ENCODE measurements at regions not wholly inside any gene's neighbourhood (a gene's known extent, or its start where the extent isn't known, plus 50 kb on each side); places are given as distances from the start of the nearest gene placed in this dataset.

DNA sequence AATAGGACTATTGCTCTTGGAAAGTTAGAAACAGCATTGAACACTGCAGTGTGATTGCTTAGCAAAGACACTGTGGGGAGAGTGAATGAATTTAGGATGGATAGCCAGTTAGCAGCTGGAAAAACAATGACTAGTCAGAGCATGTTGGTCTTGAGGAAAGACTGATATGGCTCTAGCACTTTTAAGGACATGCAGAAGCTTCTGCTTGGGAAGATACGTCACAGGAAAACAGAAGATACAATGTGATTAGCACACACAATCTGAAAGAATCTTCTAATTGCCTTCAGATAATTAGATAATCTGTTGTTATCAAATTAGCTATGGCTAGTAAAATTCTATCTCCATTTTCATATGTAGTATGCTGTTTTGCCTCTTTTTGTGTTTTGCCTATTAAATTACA, 530.7 kb upstream of the CHORDC1 start:
- no peaks in the 10 kb centered on the region for H3K27me3 Mint-ChIP-seq
- H3K36me3 Mint-ChIP-seq, result no peaks in the 10 kb centered on the region
- peaks cover 10% of the 10 kb centered on the region for H3K9me3 Mint-ChIP-seq (ENCODE audit: low read depth)
- no peak overlapping the region for H3K27ac Mint-ChIP-seq
- H3K4me3 Mint-ChIP-seq, result no peak overlapping the region
- no peaks in the 10 kb centered on the region for H3K4me1 Mint-ChIP-seq
- ATAC-seq, result no peak
- no peak for DNase-seq
- CTCF ChIA-PET, result no interaction called here

DNA sequence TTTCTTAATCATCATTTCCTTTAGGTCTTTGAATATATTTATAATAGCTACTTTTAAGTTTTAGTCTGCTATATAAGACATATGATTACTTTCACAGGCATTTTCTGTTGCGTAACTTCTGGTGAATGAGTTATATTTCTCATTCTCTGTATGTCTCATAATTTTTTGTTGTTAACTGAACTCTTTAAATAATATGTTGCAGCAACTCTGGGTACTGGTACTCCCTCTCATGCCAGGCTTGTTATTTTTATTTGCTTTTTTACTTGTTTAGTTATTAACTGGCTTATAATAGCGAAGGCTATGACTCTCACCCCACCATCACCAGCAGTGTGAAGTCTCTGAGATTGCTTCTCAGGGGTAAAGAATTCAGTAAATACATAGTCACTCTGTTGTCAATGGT, 524.2 kb upstream of the CHORDC1 start:
- Mint-ChIP-seq H3K27ac (no peak overlapping the region), H3K4me3 (no peak overlapping the region), H3K9me3 (ENCODE audit: low read depth) (peaks cover 6% of the 10 kb centered on the region), H3K4me1 (no peaks in the 10 kb centered on the region), H3K27me3 (no peaks in the 10 kb centered on the region), H3K36me3 (no peaks in the 10 kb centered on the region)
- DNase-seq, result no peak
- no peak for ATAC-seq
- CTCF ChIA-PET, result no interaction called here

DNA sequence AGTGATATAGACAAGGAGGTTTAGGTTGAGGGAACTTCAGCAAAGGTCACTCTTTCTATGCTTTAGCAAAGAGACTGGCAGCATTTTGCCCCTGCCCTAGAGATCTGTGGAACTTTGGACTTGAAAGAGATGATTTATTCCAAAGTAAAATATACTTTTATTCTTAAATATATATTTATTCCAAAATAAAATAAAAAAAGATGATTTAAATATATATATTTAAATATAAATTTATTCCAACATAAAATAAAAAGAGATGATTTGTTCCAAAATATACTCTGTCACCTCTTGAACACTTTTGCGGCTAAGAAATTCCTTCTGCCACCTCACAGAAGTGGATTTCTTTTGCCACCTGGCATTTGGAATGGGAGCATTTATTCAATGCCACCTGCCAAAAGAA, 521.3 kb upstream of the CHORDC1 start:
- CTCF ChIA-PET, result no interaction called here
- Mint-ChIP-seq H3K4me1 (no peaks in the 10 kb centered on the region), H3K4me3 (no peak overlapping the region), H3K9me3 (ENCODE audit: low read depth) (peaks cover 10% of the 10 kb centered on the region), H3K27ac (no peak overlapping the region), H3K36me3 (no peaks in the 10 kb centered on the region), H3K27me3 (no peaks in the 10 kb centered on the region)
- DNase-seq (no peak), ATAC-seq (no peak)

DNA sequence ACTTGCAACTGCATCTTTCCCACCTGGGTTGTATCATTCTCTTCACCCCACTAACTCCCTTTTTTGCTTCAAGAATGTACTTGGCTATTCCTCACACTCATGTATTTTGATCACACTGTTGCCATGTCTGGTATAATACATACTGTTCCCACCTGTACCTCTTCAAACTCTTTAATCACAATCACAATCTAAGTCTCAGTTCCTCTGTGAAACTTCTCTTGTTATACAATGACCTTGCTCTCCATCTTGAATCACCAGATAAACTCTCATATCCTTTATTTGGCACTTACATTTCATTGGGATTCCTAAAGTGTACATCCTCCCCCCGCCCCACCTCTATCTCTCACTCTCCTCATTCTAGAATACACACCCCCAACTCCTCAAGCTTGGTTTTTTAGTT, 516.0 kb upstream of the CHORDC1 start:
- Mint-ChIP-seq H3K4me1 (no peaks in the 10 kb centered on the region), H3K27ac (no peak overlapping the region), H3K27me3 (no peaks in the 10 kb centered on the region), H3K36me3 (no peaks in the 10 kb centered on the region), H3K9me3 (ENCODE audit: low read depth) (peaks cover 10% of the 10 kb centered on the region), H3K4me3 (no peak overlapping the region)
- ATAC-seq, result no peak
- CTCF ChIA-PET, result no interaction called here
- DNase-seq, result no peak

DNA sequence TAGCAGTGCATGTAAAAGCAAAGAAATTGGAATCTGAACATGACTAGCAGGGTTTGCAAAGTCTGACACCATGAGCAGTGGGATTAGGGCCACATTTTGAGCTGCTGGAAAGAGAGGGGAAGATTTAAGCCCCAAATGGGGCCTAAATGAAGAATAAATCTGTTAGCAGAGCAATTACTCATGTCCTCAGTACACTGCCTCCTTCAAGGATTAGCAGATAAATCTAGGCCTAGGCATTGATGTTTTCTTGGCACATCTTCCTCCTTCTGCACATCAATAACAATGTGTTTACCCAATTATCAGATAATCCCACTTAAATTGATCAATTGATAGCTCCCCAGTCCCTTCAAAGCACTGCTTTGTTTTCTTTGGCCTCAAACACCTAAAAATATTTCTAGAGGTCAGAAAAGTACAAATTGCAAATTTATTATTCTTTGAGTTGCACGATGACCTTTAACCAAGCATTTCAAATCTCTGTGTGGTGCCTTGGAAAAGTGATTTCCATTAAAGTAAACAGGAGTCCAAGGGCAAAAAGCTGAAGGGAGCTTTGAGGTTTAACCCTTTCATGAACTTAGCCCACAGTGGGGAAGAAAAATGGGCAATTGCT, 514.7 kb upstream of the CHORDC1 start:
- H3K4me1 Mint-ChIP-seq, result no peaks in the 10 kb centered on the region
- H3K4me3 Mint-ChIP-seq, result no peak overlapping the region
- peaks cover 6% of the 10 kb centered on the region for H3K9me3 Mint-ChIP-seq (ENCODE audit: low read depth)
- no peak overlapping the region for H3K27ac Mint-ChIP-seq
- CTCF ChIA-PET, result no interaction called here
- DNase-seq, result no peak
- ATAC-seq, result no peak
- H3K36me3 Mint-ChIP-seq, result no peaks in the 10 kb centered on the region
- H3K27me3 Mint-ChIP-seq, result no peaks in the 10 kb centered on the region

DNA sequence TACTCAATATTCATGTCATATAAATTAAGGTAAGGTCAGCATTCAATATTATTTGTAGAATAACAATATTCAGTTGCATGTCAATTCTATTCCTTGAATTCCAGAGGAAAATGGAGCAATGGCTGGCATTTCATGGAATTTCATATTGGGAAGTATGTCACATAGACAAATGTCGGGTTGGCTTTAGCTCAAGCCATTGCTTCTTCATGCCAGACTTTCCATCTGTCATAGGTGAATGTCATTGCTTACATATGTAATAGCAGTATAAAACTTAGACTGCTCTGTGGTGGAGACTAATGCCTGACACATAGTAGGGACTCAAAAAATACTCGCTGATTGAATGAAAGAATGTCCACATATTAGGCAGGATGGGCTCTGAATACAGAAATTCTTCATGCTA, 509.6 kb upstream of the CHORDC1 start:
- Mint-ChIP-seq H3K4me3 (no peak overlapping the region), H3K36me3 (no peaks in the 10 kb centered on the region), H3K27ac (no peak overlapping the region), H3K4me1 (no peaks in the 10 kb centered on the region), H3K9me3 (ENCODE audit: low read depth) (peaks cover 17% of the 10 kb centered on the region), H3K27me3 (no peaks in the 10 kb centered on the region)
- CTCF ChIA-PET, result no interaction called here
- DNase-seq (no peak), ATAC-seq (no peak)

DNA sequence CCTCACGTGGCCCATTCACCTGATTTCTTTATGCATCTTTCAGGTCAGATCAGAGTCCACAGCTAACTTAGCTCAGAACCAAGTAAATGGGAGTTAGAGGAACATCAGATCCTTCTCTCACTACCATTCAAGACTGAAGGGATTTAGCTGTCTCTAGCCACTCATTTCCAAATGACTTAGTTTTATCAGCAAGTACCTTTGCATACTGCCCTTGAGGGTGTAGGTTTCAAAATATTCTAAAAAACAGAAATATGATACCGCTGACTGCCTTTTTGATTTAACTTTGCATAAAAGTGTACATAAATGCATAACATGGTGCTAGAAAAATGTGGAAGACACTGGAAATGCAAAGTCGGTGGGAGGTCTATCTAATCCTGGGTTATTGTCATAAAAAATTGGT, 500.6 kb upstream of the CHORDC1 start:
- no peak for DNase-seq
- Mint-ChIP-seq H3K4me1 (no peaks in the 10 kb centered on the region), H3K9me3 (ENCODE audit: low read depth) (peaks cover 8% of the 10 kb centered on the region), H3K27me3 (no peaks in the 10 kb centered on the region), H3K27ac (no peak overlapping the region), H3K4me3 (no peak overlapping the region), H3K36me3 (no peaks in the 10 kb centered on the region)
- ATAC-seq, result no peak
- CTCF ChIA-PET, result no interaction called here

DNA sequence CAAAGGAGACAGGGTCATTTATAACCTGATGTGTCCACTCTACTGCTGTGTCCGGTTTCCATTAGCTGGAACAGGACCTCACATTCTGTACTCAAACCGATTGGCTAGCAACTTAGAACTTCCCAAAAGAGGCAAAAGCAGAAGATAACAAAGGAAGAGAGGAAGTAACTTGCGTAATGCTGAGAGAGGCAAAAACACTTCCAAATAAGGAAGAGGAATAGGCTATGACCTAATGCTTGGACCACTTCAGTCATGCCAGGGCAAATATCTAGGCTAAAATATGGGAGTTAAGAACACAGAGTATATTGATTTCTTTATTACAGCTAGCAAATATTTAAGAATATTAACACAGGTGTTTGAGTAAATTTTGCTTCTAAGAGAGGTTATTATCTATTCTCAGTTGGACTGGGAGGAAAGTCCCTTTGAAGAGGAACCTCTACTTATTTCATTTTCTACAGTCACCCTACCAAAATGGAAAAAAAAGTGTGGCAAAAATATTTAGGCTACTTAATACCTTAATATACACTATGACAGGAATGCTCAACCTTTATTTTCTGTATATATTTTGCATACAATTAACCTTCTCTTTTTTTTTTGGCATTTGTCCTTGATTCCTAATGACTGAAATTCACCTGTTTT, 499.8 kb upstream of the CHORDC1 start:
- Mint-ChIP-seq H3K4me1 (no peaks in the 10 kb centered on the region), H3K36me3 (no peaks in the 10 kb centered on the region), H3K27ac (no peak overlapping the region), H3K9me3 (ENCODE audit: low read depth) (peaks cover 9% of the 10 kb centered on the region), H3K27me3 (no peaks in the 10 kb centered on the region), H3K4me3 (no peak overlapping the region)
- DNase-seq, result no peak
- CTCF ChIA-PET, result no interaction called here
- no peak for ATAC-seq

DNA sequence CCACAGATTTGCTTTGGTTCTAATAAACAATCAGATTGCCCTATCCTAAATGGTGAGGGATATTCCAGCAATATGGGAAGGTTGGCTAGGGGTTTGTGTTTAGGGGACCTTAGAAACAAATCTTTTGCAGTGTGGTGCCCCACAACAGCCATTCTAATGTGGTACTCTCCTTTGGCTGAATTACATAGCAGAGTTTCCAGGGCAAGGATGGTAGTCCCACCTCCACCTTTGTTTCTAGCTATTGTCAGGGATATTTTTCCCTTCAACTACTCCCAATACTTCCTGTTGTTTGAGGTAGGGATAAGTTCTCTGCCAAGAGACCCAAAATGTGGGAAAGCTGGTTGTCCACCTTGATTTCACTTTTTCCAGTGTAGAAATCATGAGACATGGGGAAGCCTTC, 494.7 kb upstream of the CHORDC1 start:
- no peak overlapping the region for H3K27ac Mint-ChIP-seq
- H3K36me3 Mint-ChIP-seq, result no peaks in the 10 kb centered on the region
- CTCF ChIA-PET, result no interaction called here
- H3K4me1 Mint-ChIP-seq, result no peaks in the 10 kb centered on the region
- H3K27me3 Mint-ChIP-seq, result no peaks in the 10 kb centered on the region
- peaks cover 27% of the 10 kb centered on the region for H3K9me3 Mint-ChIP-seq (ENCODE audit: low read depth)
- ATAC-seq (no peak), DNase-seq (no peak)
- H3K4me3 Mint-ChIP-seq, result no peak overlapping the region

DNA sequence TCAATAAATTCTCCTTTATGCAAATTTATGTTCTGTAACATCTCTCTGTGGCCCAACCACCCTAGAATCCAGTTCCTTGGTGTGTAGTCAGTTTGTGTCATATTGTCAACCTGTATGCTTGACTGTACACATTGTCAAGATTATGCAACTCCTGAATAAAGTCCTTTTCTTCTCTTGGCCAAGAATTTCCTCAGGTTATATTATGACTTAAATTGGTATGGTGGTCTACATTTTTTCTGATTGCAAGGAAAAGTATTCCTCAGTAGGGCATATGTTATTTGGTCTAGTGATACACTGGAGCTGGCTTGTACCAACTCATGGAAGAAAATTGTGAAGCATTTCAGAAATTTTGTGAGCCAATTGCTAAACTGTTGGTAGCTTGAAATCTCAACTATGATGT, 482.8 kb upstream of the CHORDC1 start:
- no peak for ATAC-seq
- CTCF ChIA-PET, result no interaction called here
- H3K4me1 Mint-ChIP-seq, result no peaks in the 10 kb centered on the region
- H3K4me3 Mint-ChIP-seq, result no peak overlapping the region
- H3K27ac Mint-ChIP-seq, result no peak overlapping the region
- H3K27me3 Mint-ChIP-seq, result no peaks in the 10 kb centered on the region
- no peaks in the 10 kb centered on the region for H3K36me3 Mint-ChIP-seq
- peaks cover 2% of the 10 kb centered on the region for H3K9me3 Mint-ChIP-seq (ENCODE audit: low read depth)
- no peak for DNase-seq

DNA sequence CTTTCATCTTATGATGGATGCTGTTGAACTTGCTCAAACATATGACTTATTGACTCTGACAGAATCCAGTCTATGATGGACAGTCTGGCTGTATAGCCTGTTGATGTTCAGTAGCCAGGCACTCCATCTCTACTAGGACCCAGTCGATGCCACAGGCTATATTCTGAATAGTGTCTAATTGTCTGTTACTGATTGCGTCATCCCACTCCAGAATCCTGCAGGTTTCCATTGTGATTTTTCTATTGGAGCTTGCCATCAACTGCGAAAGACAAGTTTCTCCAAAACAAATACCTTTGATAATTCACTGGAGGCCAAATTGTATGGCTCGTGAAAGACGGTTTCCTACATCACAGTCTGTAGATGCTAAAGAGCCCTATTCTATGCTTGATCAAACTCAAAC, 481.7 kb upstream of the CHORDC1 start:
- no peak overlapping the region for H3K4me3 Mint-ChIP-seq
- H3K27ac Mint-ChIP-seq, result no peak overlapping the region
- DNase-seq, result no peak
- H3K36me3 Mint-ChIP-seq, result no peaks in the 10 kb centered on the region
- ATAC-seq, result no peak
- no peaks in the 10 kb centered on the region for H3K27me3 Mint-ChIP-seq
- no peaks in the 10 kb centered on the region for H3K4me1 Mint-ChIP-seq
- H3K9me3 Mint-ChIP-seq (ENCODE audit: low read depth), result peaks cover 3% of the 10 kb centered on the region
- CTCF ChIA-PET, result no interaction called here

DNA sequence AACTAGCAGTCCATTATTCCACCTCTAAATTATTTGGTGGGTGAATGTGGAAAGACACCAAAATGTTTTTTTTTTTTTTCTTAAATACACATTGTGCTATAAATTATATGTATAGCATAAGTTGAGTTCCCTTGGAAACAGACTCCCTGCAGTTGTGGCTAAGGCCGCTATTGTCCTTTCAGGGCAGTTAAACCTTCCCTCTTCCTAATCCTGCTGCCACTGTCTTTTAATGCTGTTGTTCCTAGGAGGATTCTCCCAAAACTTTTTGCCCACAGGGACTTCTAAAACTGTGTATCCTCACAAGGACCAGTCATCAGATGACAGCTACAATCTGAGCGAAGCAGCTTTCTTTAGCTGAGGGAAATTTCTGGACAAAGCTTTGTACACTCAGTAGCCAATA, 478.9 kb upstream of the CHORDC1 start:
- DNase-seq (no peak), ATAC-seq (no peak)
- H3K36me3 Mint-ChIP-seq, result no peaks in the 10 kb centered on the region
- no peak overlapping the region for H3K27ac Mint-ChIP-seq
- H3K9me3 Mint-ChIP-seq (ENCODE audit: low read depth), result peaks cover 1% of the 10 kb centered on the region
- H3K4me1 Mint-ChIP-seq, result no peaks in the 10 kb centered on the region
- CTCF ChIA-PET, result no interaction called here
- H3K27me3 Mint-ChIP-seq, result no peaks in the 10 kb centered on the region
- no peak overlapping the region for H3K4me3 Mint-ChIP-seq

DNA sequence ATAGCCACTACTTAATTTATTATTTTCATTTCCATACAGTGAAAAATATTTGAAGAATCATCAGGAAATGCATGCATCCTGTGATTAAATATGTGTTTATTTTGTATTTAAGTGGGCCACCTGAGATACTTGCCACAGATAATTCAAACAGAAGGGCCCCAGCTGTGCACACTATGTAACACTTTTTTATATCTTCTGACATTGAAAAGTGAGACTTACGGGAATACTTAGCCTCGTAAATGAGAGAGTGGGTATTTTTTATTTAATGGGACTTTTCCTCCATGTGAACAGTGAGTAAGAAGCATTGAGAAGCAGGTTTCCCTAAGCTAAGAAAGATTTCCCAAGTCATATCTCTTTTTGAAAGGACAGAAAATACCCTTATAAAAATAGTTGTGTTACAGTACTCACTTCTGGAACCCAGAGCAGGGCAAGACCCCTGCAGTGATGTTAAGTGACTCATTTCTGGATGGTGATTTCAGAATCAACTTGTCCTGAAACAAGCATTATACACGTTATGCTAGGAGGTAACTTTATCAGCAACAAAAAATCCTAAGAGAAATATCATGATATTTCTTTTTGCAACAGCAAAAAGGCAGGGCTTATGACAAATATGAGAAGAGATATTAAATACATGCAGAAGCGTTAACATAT, 478.1 kb upstream of the CHORDC1 start:
- no peak overlapping the region for H3K4me3 Mint-ChIP-seq
- ATAC-seq, result no peak
- no peak for DNase-seq
- H3K9me3 Mint-ChIP-seq (ENCODE audit: low read depth), result peaks cover 1% of the 10 kb centered on the region
- H3K4me1 Mint-ChIP-seq, result no peaks in the 10 kb centered on the region
- no peak overlapping the region for H3K27ac Mint-ChIP-seq
- CTCF ChIA-PET, result no interaction called here
- no peaks in the 10 kb centered on the region for H3K27me3 Mint-ChIP-seq
- no peaks in the 10 kb centered on the region for H3K36me3 Mint-ChIP-seq

DNA sequence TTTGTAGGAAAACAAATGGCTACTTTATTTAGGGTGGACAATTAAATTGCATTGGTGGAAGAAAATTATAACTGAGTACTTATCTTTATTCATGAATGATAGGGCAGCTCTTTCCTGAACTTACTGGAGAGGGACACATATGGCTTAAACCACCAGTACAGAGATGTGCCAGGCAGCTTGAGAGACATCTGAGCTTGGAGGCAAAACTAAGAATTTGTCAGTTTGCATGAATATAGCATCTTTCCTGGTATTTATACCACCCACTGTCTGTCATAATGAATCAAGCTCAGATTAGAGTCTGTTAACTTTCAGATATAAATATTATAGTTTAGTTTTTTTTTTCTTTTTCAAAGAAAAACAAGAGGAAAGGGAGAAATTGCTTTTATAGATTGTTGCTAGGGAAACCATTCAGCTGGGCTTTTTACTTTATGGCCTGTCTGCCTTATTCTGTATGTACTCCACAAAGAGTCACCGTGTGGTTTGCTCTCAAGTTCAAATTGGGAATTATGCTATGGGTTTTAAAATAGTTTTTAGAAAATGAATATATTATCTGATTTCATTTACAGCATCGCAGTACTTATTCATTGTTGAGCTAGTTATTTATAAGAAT, 477.0 kb upstream of the CHORDC1 start:
- Mint-ChIP-seq H3K36me3 (no peaks in the 10 kb centered on the region), H3K4me3 (no peak overlapping the region), H3K4me1 (no peaks in the 10 kb centered on the region), H3K27me3 (no peaks in the 10 kb centered on the region), H3K27ac (no peak overlapping the region), H3K9me3 (ENCODE audit: low read depth) (peaks cover 1% of the 10 kb centered on the region)
- ATAC-seq (no peak), DNase-seq (no peak)
- CTCF ChIA-PET, result no interaction called here
